WTC11 (cell line): ENCODE measurements at regions not wholly inside any gene's neighbourhood (a gene's known extent, or its start where the extent isn't known, plus 50 kb on each side); places are given as distances from the start of the nearest gene placed in this dataset.

ENCODE experiments used
- ATAC-seq: fragments of 200-7000 bp; cut with Tn5 transposase; 2 replicates; pipeline ENCODE4 v1.10.0; 2021; ENCODE audit warnings: mild to moderate bottlenecking, moderate library complexity
- CTCF ChIA-PET: fragments of 300-600 bp; sonication (Branson Sonifier 250); formaldehyde crosslinking; loops from one replicate; lab custom pipeline; 2021; ENCODE audit warnings: antibody characterized with exemption; lab: Charles Lee
- POLR2A ChIA-PET: fragments of 350-600 bp; sonication (Branson Sonifier 250); formaldehyde crosslinking; loops from one replicate; lab custom pipeline; 2021; ENCODE audit warnings: antibody characterized with exemption; lab: Charles Lee
- DNase-seq: peaks from one replicate; pipeline ENCODE4 v3.0.0; 2021; ENCODE audit warnings: low spot score
- H3K27ac Mint-ChIP-seq: 2 replicates; pipeline ENCODE4 v1.8.0; 2021; ENCODE audit warnings: mixed read lengths
- H3K27me3 Mint-ChIP-seq: 2 replicates; pipeline ENCODE4 v1.8.0; 2021; ENCODE audit warnings: low read depth, mild to moderate bottlenecking, moderate library complexity, mixed read lengths
- H3K36me3 Mint-ChIP-seq: 2 replicates; pipeline ENCODE4 v1.8.0; 2021; ENCODE audit warnings: mixed read lengths
- H3K4me1 Mint-ChIP-seq: 2 replicates; pipeline ENCODE4 v1.8.0; 2022; ENCODE audit warnings: mixed read lengths
- H3K4me3 Mint-ChIP-seq: 2 replicates; pipeline ENCODE4 v1.8.0; 2021; ENCODE audit warnings: mild to moderate bottlenecking, moderate library complexity, mixed read lengths
- H3K9me3 Mint-ChIP-seq: 2 replicates; pipeline ENCODE4 v1.8.0; 2021; ENCODE audit warnings: mixed read lengths
- AFF4 ChIP-seq: sonication (generic); formaldehyde crosslinking; IDR thresholded peaks from 2 replicates; pipeline ENCODE4 v1.8.1; 2023; ENCODE audit warnings: mild to moderate bottlenecking, missing genetic modification reagents, borderline replicate concordance
- ARID4B ChIP-seq: sonication (generic); formaldehyde crosslinking; IDR thresholded peaks from 2 replicates; pipeline ENCODE4 v1.8.0; 2023; ENCODE audit warnings: missing genetic modification reagents, mild to moderate bottlenecking, borderline replicate concordance
- E2F5 ChIP-seq: sonication (generic); formaldehyde crosslinking; IDR thresholded peaks from 2 replicates; pipeline ENCODE4 v1.8.1; 2022; ENCODE audit warnings: mild to moderate bottlenecking, moderate library complexity, missing genetic modification reagents
- ELF4 ChIP-seq: sonication (generic); formaldehyde crosslinking; IDR thresholded peaks from 2 replicates; pipeline ENCODE4 v1.8.1; 2022; ENCODE audit warnings: low read depth, mild to moderate bottlenecking, moderate library complexity, missing genetic modification reagents
- JAZF1 ChIP-seq: fragments of 250-450 bp; sonication (Bioruptor Pico); IDR thresholded peaks from 2 replicates; pipeline ENCODE4 v1.9.0; 2021; ENCODE audit warnings: moderate library complexity, mild to moderate bottlenecking, inconsistent platforms
- KAT7 ChIP-seq: sonication (generic); formaldehyde crosslinking; IDR thresholded peaks from 2 replicates; pipeline ENCODE4 v1.8.1; 2023; ENCODE audit warnings: missing genetic modification reagents, mild to moderate bottlenecking, borderline replicate concordance
- MLX ChIP-seq: sonication (generic); formaldehyde crosslinking; IDR thresholded peaks from 2 replicates; pipeline ENCODE4 v1.8.1; 2023; ENCODE audit warnings: mild to moderate bottlenecking, missing genetic modification reagents, moderate library complexity
- PRRX2 ChIP-seq: fragments of 250-450 bp; sonication (Bioruptor Pico); IDR thresholded peaks from 2 replicates; pipeline ENCODE4 v1.8.0; 2021; ENCODE audit warnings: mild to moderate bottlenecking
- SOX15 ChIP-seq: fragments of 250-450 bp; sonication (Bioruptor Pico); IDR thresholded peaks from 2 replicates; pipeline ENCODE4 v1.9.0; 2021; ENCODE audit warnings: mild to moderate bottlenecking
- TCF7 ChIP-seq: sonication (generic); formaldehyde crosslinking; IDR thresholded peaks from 2 replicates; pipeline ENCODE4 v1.8.0; 2022; ENCODE audit warnings: mild to moderate bottlenecking, low read depth, missing genetic modification reagents, moderate library complexity
- TEAD1 ChIP-seq: sonication (generic); formaldehyde crosslinking; IDR thresholded peaks from 2 replicates; pipeline ENCODE4 v1.8.0; 2022; ENCODE audit warnings: mild to moderate bottlenecking, missing genetic modification reagents
- USF1 ChIP-seq: sonication (generic); formaldehyde crosslinking; IDR thresholded peaks from 2 replicates; pipeline ENCODE4 v1.8.0; 2022; ENCODE audit warnings: mild to moderate bottlenecking, missing genetic modification reagents
- ZNF232 ChIP-seq: sonication (generic); formaldehyde crosslinking; IDR thresholded peaks from 2 replicates; pipeline ENCODE4 v1.8.0; 2022; ENCODE audit warnings: mild to moderate bottlenecking, missing genetic modification reagents
- ZNF317 ChIP-seq: sonication (generic); formaldehyde crosslinking; IDR thresholded peaks from 2 replicates; pipeline ENCODE4 v1.8.1; 2023; ENCODE audit warnings: low read depth, mild to moderate bottlenecking, moderate library complexity, missing genetic modification reagents, borderline replicate concordance
- ZNF416 ChIP-seq: fragments of 250-450 bp; sonication (Bioruptor Pico); IDR thresholded peaks from 2 replicates; pipeline ENCODE4 v1.9.0; 2021; ENCODE audit warnings: mild to moderate bottlenecking, inconsistent platforms
- ZNF532 ChIP-seq: fragments of 250-450 bp; sonication (Bioruptor Pico); IDR thresholded peaks from 2 replicates; pipeline ENCODE4 v1.9.0; 2021; ENCODE audit warnings: mild to moderate bottlenecking, borderline replicate concordance
- TF ChIP-seq, protein P1 (sequence below): sonication (generic); formaldehyde crosslinking; IDR thresholded peaks from 2 replicates; pipeline ENCODE4 v1.8.0; 2022; ENCODE audit warnings: mild to moderate bottlenecking, missing genetic modification reagents
- TF ChIP-seq, protein P2 (sequence below): fragments of 250-450 bp; sonication (Bioruptor Pico); IDR thresholded peaks from 2 replicates; pipeline ENCODE4 v1.9.0; 2021; ENCODE audit warnings: mild to moderate bottlenecking

GRCh38 chr2:103784261-103784660 is 1022.4 kb downstream of the TMEM182 start (continued):
- TF ChIP-seq AFF4 (CRISPR knock-in tag), result no peak

GRCh38 chr2:103785432-103785831 is 1023.6 kb downstream of the TMEM182 start:
- ChIA-PET POLR2A (no interaction called here), CTCF (no interaction called here)
- TF ChIP-seq TCF7 (CRISPR knock-in tag) (no peak), ELF4 (no peak), SOX15 (CRISPR knock-in tag) (no peak), ZNF232 (CRISPR knock-in tag) (no peak), PRRX2 (CRISPR knock-in tag) (no peak), ZNF317 (no peak), ZNF416 (no peak), USF1 (CRISPR knock-in tag) (no peak), KAT7 (no peak), JAZF1 (CRISPR knock-in tag) (no peak), ZNF532 (CRISPR knock-in tag) (no peak), TEAD1 (CRISPR knock-in tag) (no peak), E2F5 (no peak), MLX (no peak), ARID4B (CRISPR knock-in tag) (no peak)
- TF ChIP-seq, protein P1, sequence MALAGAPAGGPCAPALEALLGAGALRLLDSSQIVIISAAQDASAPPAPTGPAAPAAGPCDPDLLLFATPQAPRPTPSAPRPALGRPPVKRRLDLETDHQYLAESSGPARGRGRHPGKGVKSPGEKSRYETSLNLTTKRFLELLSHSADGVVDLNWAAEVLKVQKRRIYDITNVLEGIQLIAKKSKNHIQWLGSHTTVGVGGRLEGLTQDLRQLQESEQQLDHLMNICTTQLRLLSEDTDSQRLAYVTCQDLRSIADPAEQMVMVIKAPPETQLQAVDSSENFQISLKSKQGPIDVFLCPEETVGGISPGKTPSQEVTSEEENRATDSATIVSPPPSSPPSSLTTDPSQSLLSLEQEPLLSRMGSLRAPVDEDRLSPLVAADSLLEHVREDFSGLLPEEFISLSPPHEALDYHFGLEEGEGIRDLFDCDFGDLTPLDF (CRISPR knock-in tag), result no peak
- TF ChIP-seq, protein P2, sequence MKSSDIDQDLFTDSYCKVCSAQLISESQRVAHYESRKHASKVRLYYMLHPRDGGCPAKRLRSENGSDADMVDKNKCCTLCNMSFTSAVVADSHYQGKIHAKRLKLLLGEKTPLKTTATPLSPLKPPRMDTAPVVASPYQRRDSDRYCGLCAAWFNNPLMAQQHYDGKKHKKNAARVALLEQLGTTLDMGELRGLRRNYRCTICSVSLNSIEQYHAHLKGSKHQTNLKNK (CRISPR knock-in tag), result no peak
- peaks cover 34% of the 10 kb centered on the region for H3K4me1 Mint-ChIP-seq
- H3K36me3 Mint-ChIP-seq, result no peaks in the 10 kb centered on the region
- no peak overlapping the region for H3K4me3 Mint-ChIP-seq
- H3K27ac Mint-ChIP-seq, result no peak overlapping the region
- ATAC-seq (peak; percentile 69), DNase-seq (peak; percentile 12)
- peaks cover 78% of the 10 kb centered on the region for H3K27me3 Mint-ChIP-seq
- no peaks in the 10 kb centered on the region for H3K9me3 Mint-ChIP-seq
